ENCODE measurements at regions not wholly inside any gene's neighbourhood (a gene's known extent, or its start where the extent isn't known, plus 50 kb on each side); places are given as distances from the start of the nearest gene placed in this dataset.

DNA sequence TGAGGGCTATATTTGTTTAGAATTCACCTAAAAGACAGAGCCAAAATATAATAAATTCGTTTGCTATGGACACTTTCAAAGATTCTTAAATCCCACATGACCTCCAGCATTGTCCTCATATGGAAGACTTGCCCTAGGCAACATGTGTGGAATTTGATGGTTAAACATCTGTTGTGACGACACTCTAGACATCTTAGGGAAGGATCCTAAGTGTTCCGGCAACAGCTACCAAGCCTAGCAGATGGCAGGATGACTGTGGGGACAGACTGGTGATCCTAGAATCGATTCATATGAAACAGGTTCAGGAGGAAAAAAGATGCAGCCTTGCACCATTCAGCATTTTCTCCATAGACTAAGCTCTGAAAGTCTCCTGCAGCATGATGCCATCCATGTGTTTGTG, 77.6 kb upstream of the BACH2 start:
- no peak for TF ChIP-seq GATA1 (IDR thresholded peaks at IDR 0.05; ENCODE audit: low read depth, low read length)
- no peak for TF ChIP-seq POLR2A (IDR thresholded peaks at IDR 0.05; ENCODE audit: low read length)

Measured in erythroblast (primary cell).